NCI-H69 (cell line): ENCODE measurements at regions not wholly inside any gene's neighbourhood (a gene's known extent, or its start where the extent isn't known, plus 50 kb on each side); places are given as distances from the start of the nearest gene placed in this dataset.
"Not testable (repeated sequence)": the region's sequence is repeated elsewhere in the genome, so short reads cannot be mapped to it uniquely, and the experiment has no call there.

ENCODE experiments used
- DNase-seq: peaks from one replicate; lab custom pipeline; 2025; lab: John Stamatoyannopoulos, UW

GRCh38 chr2:163086940-163087339 lies 248.4 kb upstream of the KCNH7 start:
- DNase-seq = no peak

GRCh38 chr2:163085366-163086024 lies 246.9 kb upstream of the KCNH7 start:
- DNase-seq = peak; percentile 34

- DNase-seq = no peak
Observed at GRCh38 chr2:163081754-163082153, 243.2 kb upstream of the KCNH7 start.

- peak; percentile 53 for DNase-seq
Observed at GRCh38 chr2:163077241-163077640, 238.7 kb upstream of the KCNH7 start.

GRCh38 chr2:163066085-163066484 lies 227.5 kb upstream of the KCNH7 start:
- DNase-seq = no peak

GRCh38 chr2:163062524-163062923 lies 224.0 kb upstream of the KCNH7 start:
- DNase-seq = no peak

GRCh38 chr2:163046615-163047014 lies 208.0 kb upstream of the KCNH7 start:
- DNase-seq = no peak

GRCh38 chr2:163045830-163046229 lies 207.3 kb upstream of the KCNH7 start:
- no peak for DNase-seq

- peak; percentile 88 for DNase-seq
Observed at GRCh38 chr2:163044114-163044513, 205.5 kb upstream of the KCNH7 start.

- no peak for DNase-seq
Observed at GRCh38 chr2:163043201-163043600, 204.6 kb upstream of the KCNH7 start.

- DNase-seq = no peak
Observed at GRCh38 chr2:163039266-163039665, 200.7 kb upstream of the KCNH7 start.

GRCh38 chr2:163028807-163029206 lies 190.2 kb upstream of the KCNH7 start:
- DNase-seq = no peak

GRCh38 chr2:163026136-163026775 lies 187.7 kb upstream of the KCNH7 start:
- not testable (repeated sequence) for DNase-seq

GRCh38 chr2:163016882-163017281 lies 178.3 kb upstream of the KCNH7 start:
- not testable (repeated sequence) for DNase-seq

GRCh38 chr2:163011000-163011399 lies 172.4 kb upstream of the KCNH7 start:
- peak; percentile 58 for DNase-seq

- no peak for DNase-seq
Observed at GRCh38 chr2:163008642-163009041, 170.1 kb upstream of the KCNH7 start.

GRCh38 chr2:162994718-162995117 lies 156.2 kb upstream of the KCNH7 start:
- DNase-seq = no peak

- peak; percentile 3 for DNase-seq
Observed at GRCh38 chr2:162992828-162993227, 154.3 kb upstream of the KCNH7 start.

GRCh38 chr2:162989507-162989906 lies 150.9 kb upstream of the KCNH7 start:
- DNase-seq = peak; percentile 76

GRCh38 chr2:162974771-162975170 lies 136.2 kb upstream of the KCNH7 start:
- DNase-seq = no peak

GRCh38 chr2:162972383-162972782 lies 133.8 kb upstream of the KCNH7 start:
- no peak for DNase-seq

- peak; percentile 30 for DNase-seq
Observed at GRCh38 chr2:162968306-162968705, 129.7 kb upstream of the KCNH7 start.

- DNase-seq = peak; percentile 33
Observed at GRCh38 chr2:162967811-162968210, 129.2 kb upstream of the KCNH7 start.

- peak; percentile 80 for DNase-seq
Observed at GRCh38 chr2:162967147-162967546, 128.6 kb upstream of the KCNH7 start.
